ENCODE measurements at regions not wholly inside any gene's neighbourhood (a gene's known extent, or its start where the extent isn't known, plus 50 kb on each side); places are given as distances from the start of the nearest gene placed in this dataset.
"Not testable (repeated sequence)": the region's sequence is repeated elsewhere in the genome, so short reads cannot be mapped to it uniquely, and the experiment has no call there.

- Histone ChIP-seq H3K27me3 (no peaks in the 10 kb centered on the region), H3K4me1 (no peaks in the 10 kb centered on the region), H3K4me3 (no peak overlapping the region), H3K36me3 (no peaks in the 10 kb centered on the region), H3K9me3 (no peaks in the 10 kb centered on the region), H3K27ac (replicated peaks in 1 of 4) (no peak overlapping the region)
- 90% methylated on average over 4 of the region's 4 CpGs for WGBS
- TF ChIP-seq POLR2A (IDR thresholded peaks at IDR 0.05; ENCODE audit: low read depth) (no peak), POLR2AphosphoS5 (IDR thresholded peaks at IDR 0.05) (no peak)
- intact Hi-C loops (cut with DNase I), result no loop called here
- DNase-seq (ENCODE audit: extremely low spot score), result no peak
Measured at GRCh38 chr4:160562661-160563060, 1459.8 kb downstream of the RAPGEF2 start.

- intact Hi-C loops (cut with DNase I), result no loop called here
- no peaks in the 10 kb centered on the region for H3K4me1 ChIP-seq
- no peaks in the 10 kb centered on the region for H3K27me3 ChIP-seq
- H3K9me3 ChIP-seq, result no peaks in the 10 kb centered on the region
- TF ChIP-seq POLR2A (IDR thresholded peaks at IDR 0.05; ENCODE audit: low read depth) (no peak), CTCF (IDR thresholded peaks at IDR 0.05) (no peak)
- WGBS, result 62% methylated on average over 3 of the region's 3 CpGs
- no peak for DNase-seq (ENCODE audit: extremely low spot score)
- H3K4me3 ChIP-seq, result no peak overlapping the region
- H3K27ac ChIP-seq (replicated peaks in 1 of 4), result no peak overlapping the region
- H3K36me3 ChIP-seq, result no peaks in the 10 kb centered on the region
Measured at GRCh38 chr4:160563552-160564282, 1460.8 kb downstream of the RAPGEF2 start.

GRCh38 chr4:160567634-160568033 lies 1464.8 kb downstream of the RAPGEF2 start:
- no peak for DNase-seq (ENCODE audit: extremely low spot score)
- Histone ChIP-seq H3K27ac (replicated peaks in 1 of 4) (no peak overlapping the region), H3K4me3 (no peak overlapping the region), H3K36me3 (no peaks in the 10 kb centered on the region), H3K9me3 (no peaks in the 10 kb centered on the region), H3K4me1 (no peaks in the 10 kb centered on the region), H3K27me3 (no peaks in the 10 kb centered on the region)
- no peak for TF ChIP-seq EP300 (IDR thresholded peaks at IDR 0.05)
- no peak for TF ChIP-seq POLR2AphosphoS5 (IDR thresholded peaks at IDR 0.05)
- TF ChIP-seq CTCF (IDR thresholded peaks at IDR 0.05), result no peak
- TF ChIP-seq POLR2A (IDR thresholded peaks at IDR 0.05; ENCODE audit: low read depth), result no peak
- WGBS, result 66% methylated on average over 1 of the region's 1 CpG
- intact Hi-C loops (cut with DNase I), result no loop called here

GRCh38 chr4:160570271-160570670 lies 1467.4 kb downstream of the RAPGEF2 start:
- intact Hi-C loops (cut with DNase I), result no loop called here
- no peak for DNase-seq (ENCODE audit: extremely low spot score)
- H3K27me3 ChIP-seq, result no peaks in the 10 kb centered on the region
- H3K4me1 ChIP-seq, result no peaks in the 10 kb centered on the region
- H3K36me3 ChIP-seq, result no peaks in the 10 kb centered on the region
- no peaks in the 10 kb centered on the region for H3K9me3 ChIP-seq
- no peak overlapping the region for H3K4me3 ChIP-seq
- no peak overlapping the region for H3K27ac ChIP-seq (replicated peaks in 1 of 4)
- TF ChIP-seq CTCF (IDR thresholded peaks at IDR 0.05), result no peak
- TF ChIP-seq POLR2AphosphoS5 (IDR thresholded peaks at IDR 0.05), result no peak
- no peak for TF ChIP-seq EP300 (IDR thresholded peaks at IDR 0.05)
- no peak for TF ChIP-seq POLR2A (IDR thresholded peaks at IDR 0.05; ENCODE audit: low read depth)

GRCh38 chr4:160574272-160574671 lies 1471.4 kb downstream of the RAPGEF2 start:
- intact Hi-C loops (cut with DNase I); H3K9me3 ChIP-seq; DNase-seq (ENCODE audit: extremely low spot score); H3K27ac ChIP-seq (replicated peaks in 1 of 4); H3K4me3 ChIP-seq; H3K36me3 ChIP-seq; H3K27me3 ChIP-seq; H3K4me1 ChIP-seq: not testable (repeated sequence)
- WGBS, result 91% methylated on average over 18 of the region's 18 CpGs

- TF ChIP-seq POLR2AphosphoS5 (IDR thresholded peaks at IDR 0.05), result no peak
- TF ChIP-seq EP300 (IDR thresholded peaks at IDR 0.05), result no peak
- TF ChIP-seq POLR2A (IDR thresholded peaks at IDR 0.05; ENCODE audit: low read depth), result no peak
- TF ChIP-seq CTCF (IDR thresholded peaks at IDR 0.05), result no peak
- no peaks in the 10 kb centered on the region for H3K9me3 ChIP-seq
- intact Hi-C loops (cut with DNase I), result no loop called here
- H3K27ac ChIP-seq (replicated peaks in 1 of 4), result no peak overlapping the region
- no peaks in the 10 kb centered on the region for H3K27me3 ChIP-seq
- H3K36me3 ChIP-seq, result no peaks in the 10 kb centered on the region
- H3K4me1 ChIP-seq, result no peaks in the 10 kb centered on the region
- no peak for DNase-seq (ENCODE audit: extremely low spot score)
- WGBS, result 85% methylated on average over 1 of the region's 1 CpG
- H3K4me3 ChIP-seq, result no peak overlapping the region
Measured at GRCh38 chr4:160580581-160580980, 1477.7 kb downstream of the RAPGEF2 start.

Data from esophagus muscularis mucosa (tissue), 4 donors.